A673 (cell line): ENCODE measurements at regions not wholly inside any gene's neighbourhood (a gene's known extent, or its start where the extent isn't known, plus 50 kb on each side); places are given as distances from the start of the nearest gene placed in this dataset.

Experiments used
- EZH2 ChIP-seq: fragments of 200-600 bp; sonication (generic); IDR thresholded peaks from 2 replicates; pipeline ENCODE4 v1.6.1; 2017; ENCODE audit warnings: borderline replicate concordance, low read depth, mild to moderate bottlenecking, mixed read lengths, antibody characterized with exemption, low read length; ENCODE audit not compliant: poor library complexity, severe bottlenecking
- TF ChIP-seq, protein P1 (sequence below): fragments of 300-800, 200-600 bp; sonication (generic); conservative IDR thresholded peaks from 2 replicates; pipeline ENCODE4 v1.5.1; 2017; ENCODE audit warnings: low read depth, mild to moderate bottlenecking, antibody characterized with exemption, low read length, moderate library complexity, mixed read lengths

GRCh38 chr10:45558425-45558824, 114.1 kb downstream of the ZFAND4 start:
- TF ChIP-seq EZH2: no peak
- TF ChIP-seq, protein P1, sequence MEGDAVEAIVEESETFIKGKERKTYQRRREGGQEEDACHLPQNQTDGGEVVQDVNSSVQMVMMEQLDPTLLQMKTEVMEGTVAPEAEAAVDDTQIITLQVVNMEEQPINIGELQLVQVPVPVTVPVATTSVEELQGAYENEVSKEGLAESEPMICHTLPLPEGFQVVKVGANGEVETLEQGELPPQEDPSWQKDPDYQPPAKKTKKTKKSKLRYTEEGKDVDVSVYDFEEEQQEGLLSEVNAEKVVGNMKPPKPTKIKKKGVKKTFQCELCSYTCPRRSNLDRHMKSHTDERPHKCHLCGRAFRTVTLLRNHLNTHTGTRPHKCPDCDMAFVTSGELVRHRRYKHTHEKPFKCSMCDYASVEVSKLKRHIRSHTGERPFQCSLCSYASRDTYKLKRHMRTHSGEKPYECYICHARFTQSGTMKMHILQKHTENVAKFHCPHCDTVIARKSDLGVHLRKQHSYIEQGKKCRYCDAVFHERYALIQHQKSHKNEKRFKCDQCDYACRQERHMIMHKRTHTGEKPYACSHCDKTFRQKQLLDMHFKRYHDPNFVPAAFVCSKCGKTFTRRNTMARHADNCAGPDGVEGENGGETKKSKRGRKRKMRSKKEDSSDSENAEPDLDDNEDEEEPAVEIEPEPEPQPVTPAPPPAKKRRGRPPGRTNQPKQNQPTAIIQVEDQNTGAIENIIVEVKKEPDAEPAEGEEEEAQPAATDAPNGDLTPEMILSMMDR: no peak
